ENCODE measurements at regions not wholly inside any gene's neighbourhood (a gene's known extent, or its start where the extent isn't known, plus 50 kb on each side); places are given as distances from the start of the nearest gene placed in this dataset.
"Not testable (repeated sequence)": the region's sequence is repeated elsewhere in the genome, so short reads cannot be mapped to it uniquely, and the experiment has no call there.

- peak; percentile 68 for DNase-seq (ENCODE audit: low spot score)
These were observed 99.9 kb downstream of the ANKRD18B start for GRCh38 chr9:33623658-33624586.

- not testable (repeated sequence) for DNase-seq (ENCODE audit: low spot score)
These were observed 104.3 kb downstream of the ANKRD18B start for GRCh38 chr9:33628318-33628717.

GRCh38 chr9:33628865-33629410 is 104.9 kb downstream of the ANKRD18B start:
- DNase-seq (ENCODE audit: low spot score) = no peak

- DNase-seq (ENCODE audit: low spot score) = no peak
These were observed 109.6 kb downstream of the ANKRD18B start for GRCh38 chr9:33633636-33634035.

GRCh38 chr9:33637881-33638280 is 113.8 kb downstream of the ANKRD18B start:
- no peak for DNase-seq (ENCODE audit: low spot score)

GRCh38 chr9:33638391-33638915 is 114.4 kb downstream of the ANKRD18B start:
- no peak for DNase-seq (ENCODE audit: low spot score)

GRCh38 chr9:33645706-33646105 is 121.7 kb downstream of the ANKRD18B start:
- no peak for DNase-seq (ENCODE audit: low spot score)

GRCh38 chr9:33649463-33649862 is 125.4 kb downstream of the ANKRD18B start:
- no peak for DNase-seq (ENCODE audit: low spot score)

- no peak for DNase-seq (ENCODE audit: low spot score)
These were observed 127.1 kb downstream of the ANKRD18B start for GRCh38 chr9:33651125-33651524.

- no peak for DNase-seq (ENCODE audit: low spot score)
These were observed 135.4 kb upstream of the PRSS3 start for GRCh38 chr9:33659921-33660320.

- no peak for DNase-seq (ENCODE audit: low spot score)
These were observed 134.6 kb upstream of the PRSS3 start for GRCh38 chr9:33660772-33661171.

- no peak for DNase-seq (ENCODE audit: low spot score)
These were observed 134.2 kb upstream of the PRSS3 start for GRCh38 chr9:33661176-33661575.

GRCh38 chr9:33662871-33663270 is 132.5 kb upstream of the PRSS3 start:
- DNase-seq (ENCODE audit: low spot score) = no peak

GRCh38 chr9:33676194-33676745 is 119.1 kb upstream of the PRSS3 start:
- not testable (repeated sequence) for DNase-seq (ENCODE audit: low spot score)

- DNase-seq (ENCODE audit: low spot score) = peak; percentile 3
These were observed 118.4 kb upstream of the PRSS3 start for GRCh38 chr9:33676746-33677505.

GRCh38 chr9:33677506-33677809 is 117.9 kb upstream of the PRSS3 start:
- no peak for DNase-seq (ENCODE audit: low spot score)

- DNase-seq (ENCODE audit: low spot score) = no peak
These were observed 117.4 kb upstream of the PRSS3 start for GRCh38 chr9:33677961-33678360.

- DNase-seq (ENCODE audit: low spot score) = no peak
These were observed 112.8 kb upstream of the PRSS3 start for GRCh38 chr9:33682551-33682950.

GRCh38 chr9:33684831-33685230 is 110.5 kb upstream of the PRSS3 start:
- no peak for DNase-seq (ENCODE audit: low spot score)

GRCh38 chr9:33686942-33687341 is 108.4 kb upstream of the PRSS3 start:
- DNase-seq (ENCODE audit: low spot score) = no peak

- DNase-seq (ENCODE audit: low spot score) = no peak
These were observed 107.6 kb upstream of the PRSS3 start for GRCh38 chr9:33687779-33688178.

GRCh38 chr9:33690143-33690933 is 105.0 kb upstream of the PRSS3 start:
- DNase-seq (ENCODE audit: low spot score) = no peak

Measured in hepatic stellate cell (primary cell).